AG10803 (cell line): ENCODE measurements at regions not wholly inside any gene's neighbourhood (a gene's known extent, or its start where the extent isn't known, plus 50 kb on each side); places are given as distances from the start of the nearest gene placed in this dataset.
"Not testable (repeated sequence)": the region's sequence is repeated elsewhere in the genome, so short reads cannot be mapped to it uniquely, and the experiment has no call there.

Source experiments
- DNase-seq: peaks from one replicate; pipeline ENCODE4 v3.0.0; 2010; ENCODE audit warnings: low read depth
- H3K4me3 ChIP-seq: 2 replicates; pipeline ENCODE4 v1.5.1; 2011; ENCODE audit warnings: mild to moderate bottlenecking, low read length, control low read depth
- CTCF ChIP-seq: conservative IDR thresholded peaks from 2 replicates; pipeline ENCODE4 v1.5.1; 2011; ENCODE audit warnings: mild to moderate bottlenecking, low read length, control low read depth, inconsistent platforms

GRCh38 chr12:17062267-17063036, 456.5 kb upstream of the LMO3 start:
- H3K4me3 ChIP-seq, result no peak overlapping the region
- no peak for TF ChIP-seq CTCF
- no peak for DNase-seq

DNA sequence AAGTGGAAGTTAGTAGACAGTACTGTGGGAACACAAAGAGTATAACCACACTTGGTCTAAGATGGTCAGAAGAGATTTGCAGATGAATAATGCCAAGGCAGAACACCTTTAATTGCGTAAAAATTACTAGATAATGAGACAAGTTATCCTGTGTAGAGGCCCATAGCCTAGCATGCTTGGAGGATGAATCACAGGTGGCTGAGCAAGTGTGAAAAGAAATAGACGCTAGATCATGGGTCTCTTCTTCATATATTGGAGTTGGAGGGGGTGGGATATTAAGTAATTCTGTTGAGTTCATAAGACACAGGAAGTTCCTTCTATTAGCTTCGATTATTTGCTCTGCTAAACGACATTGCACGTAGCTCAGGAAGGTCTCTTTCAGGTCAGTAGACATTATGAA, 454.3 kb upstream of the LMO3 start:
- no peak for TF ChIP-seq CTCF
- DNase-seq, result no peak
- H3K4me3 ChIP-seq, result no peak overlapping the region

DNA sequence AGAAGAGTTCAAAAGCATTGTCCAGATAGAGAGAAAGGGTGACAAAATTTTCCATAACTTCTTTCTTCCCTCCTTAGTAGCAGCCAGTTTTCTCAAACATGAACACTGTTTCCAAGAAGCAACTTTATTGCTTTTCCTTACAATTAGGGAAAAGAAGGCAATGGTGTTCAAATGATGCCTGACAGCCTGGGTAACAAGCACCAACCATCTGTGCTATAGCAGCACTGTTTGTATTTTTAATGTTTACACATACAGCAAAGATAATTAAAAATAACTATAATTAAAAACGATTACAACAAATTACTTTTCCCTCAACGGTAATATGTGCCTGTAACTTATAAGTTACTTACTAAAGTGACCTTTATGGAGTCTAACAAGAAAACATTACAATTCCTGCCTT, 450.6 kb upstream of the LMO3 start:
- H3K4me3 ChIP-seq, result no peak overlapping the region
- no peak for DNase-seq
- no peak for TF ChIP-seq CTCF

DNA sequence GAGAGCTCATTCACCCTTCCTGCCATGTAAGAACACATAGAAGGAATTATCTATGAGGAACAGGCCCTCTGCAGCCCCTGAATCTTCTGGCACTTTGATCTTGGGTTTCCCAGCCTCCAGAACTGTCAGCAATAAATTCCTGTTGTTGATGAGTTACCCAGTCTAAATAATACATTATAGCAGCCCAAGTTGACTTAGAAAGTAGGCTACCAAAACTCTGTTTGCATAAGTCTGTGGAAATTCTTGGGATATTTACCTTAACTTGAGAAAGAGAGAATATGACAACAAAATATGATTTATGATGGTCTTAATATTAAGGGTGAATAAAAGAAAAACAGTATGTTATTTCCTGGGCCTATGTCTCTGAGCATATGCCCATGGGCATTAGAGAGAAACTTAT, 433.0 kb upstream of the LMO3 start:
- DNase-seq, result no peak
- TF ChIP-seq CTCF, result no peak
- H3K4me3 ChIP-seq, result no peak overlapping the region

- no peak for TF ChIP-seq CTCF
- H3K4me3 ChIP-seq, result no peak overlapping the region
- no peak for DNase-seq
Observed at GRCh38 chr12:17035372-17035771, 429.4 kb upstream of the LMO3 start.

- DNase-seq, result no peak
- no peak for TF ChIP-seq CTCF
- no peak overlapping the region for H3K4me3 ChIP-seq
Observed at GRCh38 chr12:17030338-17030737, 424.4 kb upstream of the LMO3 start.

DNA sequence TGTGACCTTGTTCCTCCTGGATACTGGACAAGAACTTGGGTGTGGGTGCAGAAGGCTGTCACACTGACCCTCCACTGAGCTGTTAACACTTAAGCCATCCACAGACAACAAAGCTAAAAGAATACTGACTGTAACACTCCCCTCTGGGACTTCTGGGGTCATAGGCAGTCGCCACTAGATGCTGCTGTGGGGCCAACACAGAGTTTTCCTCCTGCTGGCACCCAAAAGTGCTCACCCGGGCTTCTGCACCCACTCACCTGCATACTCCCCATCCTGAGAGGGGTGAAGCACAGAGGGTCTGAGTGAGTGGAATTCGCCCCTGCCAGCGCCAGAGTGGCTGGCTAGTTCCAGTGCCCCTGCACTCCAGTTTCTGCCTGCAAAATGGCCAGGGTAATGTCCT, 422.4 kb upstream of the LMO3 start:
- H3K4me3 ChIP-seq, result no peak overlapping the region
- no peak for DNase-seq
- TF ChIP-seq CTCF, result no peak

DNA sequence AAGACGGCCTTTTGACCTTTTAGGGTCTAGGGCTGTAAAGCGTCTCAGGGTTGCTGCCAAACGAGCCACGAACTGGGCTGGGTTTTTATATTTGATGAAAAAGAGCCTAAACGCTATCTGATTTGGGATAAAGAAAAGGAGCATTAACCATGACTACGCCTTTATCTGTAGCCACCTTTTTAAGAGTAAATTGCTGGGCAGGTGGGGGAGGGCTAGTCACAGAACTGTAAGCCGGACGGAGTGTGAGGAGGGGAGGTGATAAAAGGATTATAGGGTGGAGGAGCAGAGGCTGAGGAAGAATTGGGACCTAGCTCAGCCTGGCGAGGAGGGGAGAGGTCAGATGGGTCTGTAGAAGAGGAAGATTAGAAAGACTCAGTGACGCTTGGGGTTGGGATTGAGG, 419.5 kb upstream of the LMO3 start:
- not testable (repeated sequence) for H3K4me3 ChIP-seq, DNase-seq
